WTC11 (cell line): ENCODE measurements at regions not wholly inside any gene's neighbourhood (a gene's known extent, or its start where the extent isn't known, plus 50 kb on each side); places are given as distances from the start of the nearest gene placed in this dataset.

Experiments
- ATAC-seq: fragments of 200-7000 bp; cut with Tn5 transposase; 2 replicates; pipeline ENCODE4 v1.10.0; 2021; ENCODE audit warnings: mild to moderate bottlenecking, moderate library complexity
- CTCF ChIA-PET: fragments of 300-600 bp; sonication (Branson Sonifier 250); formaldehyde crosslinking; loops from one replicate; lab custom pipeline; 2021; ENCODE audit warnings: antibody characterized with exemption; lab: Charles Lee
- POLR2A ChIA-PET: fragments of 350-600 bp; sonication (Branson Sonifier 250); formaldehyde crosslinking; loops from one replicate; lab custom pipeline; 2021; ENCODE audit warnings: antibody characterized with exemption; lab: Charles Lee
- DNase-seq: peaks from one replicate; pipeline ENCODE4 v3.0.0; 2021; ENCODE audit warnings: low spot score
- H3K27ac Mint-ChIP-seq: 2 replicates; pipeline ENCODE4 v1.8.0; 2021; ENCODE audit warnings: mixed read lengths
- H3K27me3 Mint-ChIP-seq: 2 replicates; pipeline ENCODE4 v1.8.0; 2021; ENCODE audit warnings: low read depth, mild to moderate bottlenecking, moderate library complexity, mixed read lengths
- H3K36me3 Mint-ChIP-seq: 2 replicates; pipeline ENCODE4 v1.8.0; 2021; ENCODE audit warnings: mixed read lengths
- H3K4me1 Mint-ChIP-seq: 2 replicates; pipeline ENCODE4 v1.8.0; 2022; ENCODE audit warnings: mixed read lengths
- H3K4me3 Mint-ChIP-seq: 2 replicates; pipeline ENCODE4 v1.8.0; 2021; ENCODE audit warnings: mild to moderate bottlenecking, moderate library complexity, mixed read lengths
- H3K9me3 Mint-ChIP-seq: 2 replicates; pipeline ENCODE4 v1.8.0; 2021; ENCODE audit warnings: mixed read lengths
- FOXJ3 ChIP-seq: sonication (generic); formaldehyde crosslinking; IDR thresholded peaks from 2 replicates; pipeline ENCODE4 v1.9.0; 2021; ENCODE audit warnings: missing genetic modification reagents, mild to moderate bottlenecking, borderline replicate concordance
- GABPB1 ChIP-seq: sonication (generic); formaldehyde crosslinking; IDR thresholded peaks from 2 replicates; pipeline ENCODE4 v1.8.1; 2023; ENCODE audit warnings: mild to moderate bottlenecking, missing genetic modification reagents
- GRHL2 ChIP-seq: fragments of 250-450 bp; sonication (Bioruptor Pico); IDR thresholded peaks from 2 replicates; pipeline ENCODE4 v1.8.0; 2022; ENCODE audit warnings: mild to moderate bottlenecking, moderate library complexity; ENCODE audit not compliant: insufficient replicate concordance, severe bottlenecking
- JAZF1 ChIP-seq: fragments of 250-450 bp; sonication (Bioruptor Pico); IDR thresholded peaks from 2 replicates; pipeline ENCODE4 v1.9.0; 2021; ENCODE audit warnings: moderate library complexity, mild to moderate bottlenecking, inconsistent platforms
- MYBL2 ChIP-seq: sonication (generic); formaldehyde crosslinking; IDR thresholded peaks from 2 replicates; pipeline ENCODE4 v1.8.1; 2023; ENCODE audit warnings: mild to moderate bottlenecking, moderate library complexity, missing genetic modification reagents
- NR1H2 ChIP-seq: sonication (generic); formaldehyde crosslinking; IDR thresholded peaks from 2 replicates; pipeline ENCODE4 v1.9.0; 2021; ENCODE audit warnings: mild to moderate bottlenecking, moderate library complexity, missing genetic modification reagents
- NR2C2 ChIP-seq: sonication (generic); formaldehyde crosslinking; IDR thresholded peaks from 2 replicates; pipeline ENCODE4 v1.8.0; 2022; ENCODE audit warnings: mild to moderate bottlenecking, missing genetic modification reagents
- NR3C1 ChIP-seq: sonication (generic); formaldehyde crosslinking; conservative IDR thresholded peaks from 2 replicates; pipeline ENCODE4 v1.8.1; 2023; ENCODE audit warnings: low read depth, mild to moderate bottlenecking, missing genetic modification reagents
- RORB ChIP-seq: fragments of 250-450 bp; sonication (Bioruptor Pico); IDR thresholded peaks from 2 replicates; pipeline ENCODE4 v1.9.0; 2021; ENCODE audit warnings: mild to moderate bottlenecking
- SMAD4 ChIP-seq: sonication (generic); formaldehyde crosslinking; IDR thresholded peaks from 2 replicates; pipeline ENCODE4 v1.8.0; 2022; ENCODE audit warnings: mild to moderate bottlenecking, missing genetic modification reagents
- SP1 ChIP-seq: sonication (generic); formaldehyde crosslinking; conservative IDR thresholded peaks from 2 replicates; pipeline ENCODE4 v1.8.1; 2022; ENCODE audit warnings: missing genetic modification reagents
- TEAD1 ChIP-seq: sonication (generic); formaldehyde crosslinking; IDR thresholded peaks from 2 replicates; pipeline ENCODE4 v1.8.0; 2022; ENCODE audit warnings: mild to moderate bottlenecking, missing genetic modification reagents
- TF ChIP-seq, protein P1 (sequence below): fragments of 250-450 bp; sonication (Bioruptor Pico); IDR thresholded peaks from 2 replicates; pipeline ENCODE4 v1.9.0; 2021; ENCODE audit warnings: mild to moderate bottlenecking, borderline replicate concordance
- TF ChIP-seq, protein P2 (sequence below): sonication (generic); formaldehyde crosslinking; IDR thresholded peaks from 2 replicates; pipeline ENCODE4 v1.8.0; 2023; ENCODE audit warnings: missing genetic modification reagents
- TF ChIP-seq, protein P3 (sequence below): sonication (generic); formaldehyde crosslinking; IDR thresholded peaks from 2 replicates; pipeline ENCODE4 v1.8.1; 2023; ENCODE audit warnings: mild to moderate bottlenecking, missing genetic modification reagents
- TF ChIP-seq, protein P4 (sequence below): sonication (generic); formaldehyde crosslinking; IDR thresholded peaks from 2 replicates; pipeline ENCODE4 v1.8.1; 2022; ENCODE audit warnings: low read depth, missing genetic modification reagents, borderline replicate concordance
- TF ChIP-seq, protein P5 (sequence below): fragments of 250-450 bp; sonication (Bioruptor Pico); IDR thresholded peaks from 2 replicates; pipeline ENCODE4 v1.9.0; 2021; ENCODE audit warnings: mild to moderate bottlenecking
- TF ChIP-seq, protein P6 (sequence below): sonication (generic); formaldehyde crosslinking; conservative IDR thresholded peaks from 2 replicates; pipeline ENCODE4 v1.8.1; 2022; ENCODE audit warnings: mild to moderate bottlenecking, missing genetic modification reagents
- TF ChIP-seq, protein P7 (sequence below): sonication (generic); formaldehyde crosslinking; IDR thresholded peaks from 2 replicates; pipeline ENCODE4 v1.8.1; 2022; ENCODE audit warnings: low read depth, mild to moderate bottlenecking, moderate library complexity, missing genetic modification reagents, borderline replicate concordance
- TF ChIP-seq, protein P8 (sequence below): sonication (generic); formaldehyde crosslinking; IDR thresholded peaks from 2 replicates; pipeline ENCODE4 v1.8.1; 2022; ENCODE audit warnings: mild to moderate bottlenecking, moderate library complexity, missing genetic modification reagents

DNA sequence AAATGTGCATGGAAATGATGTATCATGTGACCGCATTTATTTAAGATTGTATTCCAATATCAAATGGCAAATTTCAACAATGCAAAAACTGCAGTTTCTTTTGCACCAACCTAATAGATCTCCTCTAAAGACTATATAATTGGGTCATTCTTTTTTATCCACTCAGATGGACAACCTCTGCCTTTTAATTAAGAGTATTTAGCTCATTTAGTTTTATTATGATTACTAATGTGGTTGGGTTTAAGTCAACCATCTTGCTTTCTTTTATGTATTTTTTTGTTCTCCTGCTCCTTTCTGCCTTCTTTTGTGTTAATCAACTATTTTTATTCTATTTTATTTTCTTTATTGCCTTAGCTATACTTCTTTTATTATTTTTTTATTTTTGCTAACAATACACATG is 468.5 kb upstream of the MKI67 start (continued):
- TF ChIP-seq, protein P1, sequence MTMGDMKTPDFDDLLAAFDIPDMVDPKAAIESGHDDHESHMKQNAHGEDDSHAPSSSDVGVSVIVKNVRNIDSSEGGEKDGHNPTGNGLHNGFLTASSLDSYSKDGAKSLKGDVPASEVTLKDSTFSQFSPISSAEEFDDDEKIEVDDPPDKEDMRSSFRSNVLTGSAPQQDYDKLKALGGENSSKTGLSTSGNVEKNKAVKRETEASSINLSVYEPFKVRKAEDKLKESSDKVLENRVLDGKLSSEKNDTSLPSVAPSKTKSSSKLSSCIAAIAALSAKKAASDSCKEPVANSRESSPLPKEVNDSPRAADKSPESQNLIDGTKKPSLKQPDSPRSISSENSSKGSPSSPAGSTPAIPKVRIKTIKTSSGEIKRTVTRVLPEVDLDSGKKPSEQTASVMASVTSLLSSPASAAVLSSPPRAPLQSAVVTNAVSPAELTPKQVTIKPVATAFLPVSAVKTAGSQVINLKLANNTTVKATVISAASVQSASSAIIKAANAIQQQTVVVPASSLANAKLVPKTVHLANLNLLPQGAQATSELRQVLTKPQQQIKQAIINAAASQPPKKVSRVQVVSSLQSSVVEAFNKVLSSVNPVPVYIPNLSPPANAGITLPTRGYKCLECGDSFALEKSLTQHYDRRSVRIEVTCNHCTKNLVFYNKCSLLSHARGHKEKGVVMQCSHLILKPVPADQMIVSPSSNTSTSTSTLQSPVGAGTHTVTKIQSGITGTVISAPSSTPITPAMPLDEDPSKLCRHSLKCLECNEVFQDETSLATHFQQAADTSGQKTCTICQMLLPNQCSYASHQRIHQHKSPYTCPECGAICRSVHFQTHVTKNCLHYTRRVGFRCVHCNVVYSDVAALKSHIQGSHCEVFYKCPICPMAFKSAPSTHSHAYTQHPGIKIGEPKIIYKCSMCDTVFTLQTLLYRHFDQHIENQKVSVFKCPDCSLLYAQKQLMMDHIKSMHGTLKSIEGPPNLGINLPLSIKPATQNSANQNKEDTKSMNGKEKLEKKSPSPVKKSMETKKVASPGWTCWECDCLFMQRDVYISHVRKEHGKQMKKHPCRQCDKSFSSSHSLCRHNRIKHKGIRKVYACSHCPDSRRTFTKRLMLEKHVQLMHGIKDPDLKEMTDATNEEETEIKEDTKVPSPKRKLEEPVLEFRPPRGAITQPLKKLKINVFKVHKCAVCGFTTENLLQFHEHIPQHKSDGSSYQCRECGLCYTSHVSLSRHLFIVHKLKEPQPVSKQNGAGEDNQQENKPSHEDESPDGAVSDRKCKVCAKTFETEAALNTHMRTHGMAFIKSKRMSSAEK (CRISPR knock-in tag): no peak
- TF ChIP-seq NR3C1 (CRISPR knock-in tag) (no peak), NR1H2 (CRISPR knock-in tag) (no peak), NR2C2 (CRISPR knock-in tag) (no peak), GABPB1 (CRISPR knock-in tag) (no peak), MYBL2 (no peak), RORB (CRISPR knock-in tag) (no peak), FOXJ3 (CRISPR knock-in tag) (no peak), SP1 (no peak)
- TF ChIP-seq, protein P2, sequence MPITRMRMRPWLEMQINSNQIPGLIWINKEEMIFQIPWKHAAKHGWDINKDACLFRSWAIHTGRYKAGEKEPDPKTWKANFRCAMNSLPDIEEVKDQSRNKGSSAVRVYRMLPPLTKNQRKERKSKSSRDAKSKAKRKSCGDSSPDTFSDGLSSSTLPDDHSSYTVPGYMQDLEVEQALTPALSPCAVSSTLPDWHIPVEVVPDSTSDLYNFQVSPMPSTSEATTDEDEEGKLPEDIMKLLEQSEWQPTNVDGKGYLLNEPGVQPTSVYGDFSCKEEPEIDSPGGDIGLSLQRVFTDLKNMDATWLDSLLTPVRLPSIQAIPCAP: no peak
- TF ChIP-seq, protein P3, sequence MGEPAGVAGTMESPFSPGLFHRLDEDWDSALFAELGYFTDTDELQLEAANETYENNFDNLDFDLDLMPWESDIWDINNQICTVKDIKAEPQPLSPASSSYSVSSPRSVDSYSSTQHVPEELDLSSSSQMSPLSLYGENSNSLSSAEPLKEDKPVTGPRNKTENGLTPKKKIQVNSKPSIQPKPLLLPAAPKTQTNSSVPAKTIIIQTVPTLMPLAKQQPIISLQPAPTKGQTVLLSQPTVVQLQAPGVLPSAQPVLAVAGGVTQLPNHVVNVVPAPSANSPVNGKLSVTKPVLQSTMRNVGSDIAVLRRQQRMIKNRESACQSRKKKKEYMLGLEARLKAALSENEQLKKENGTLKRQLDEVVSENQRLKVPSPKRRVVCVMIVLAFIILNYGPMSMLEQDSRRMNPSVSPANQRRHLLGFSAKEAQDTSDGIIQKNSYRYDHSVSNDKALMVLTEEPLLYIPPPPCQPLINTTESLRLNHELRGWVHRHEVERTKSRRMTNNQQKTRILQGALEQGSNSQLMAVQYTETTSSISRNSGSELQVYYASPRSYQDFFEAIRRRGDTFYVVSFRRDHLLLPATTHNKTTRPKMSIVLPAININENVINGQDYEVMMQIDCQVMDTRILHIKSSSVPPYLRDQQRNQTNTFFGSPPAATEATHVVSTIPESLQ (CRISPR knock-in tag): no peak
- TF ChIP-seq, protein P4, sequence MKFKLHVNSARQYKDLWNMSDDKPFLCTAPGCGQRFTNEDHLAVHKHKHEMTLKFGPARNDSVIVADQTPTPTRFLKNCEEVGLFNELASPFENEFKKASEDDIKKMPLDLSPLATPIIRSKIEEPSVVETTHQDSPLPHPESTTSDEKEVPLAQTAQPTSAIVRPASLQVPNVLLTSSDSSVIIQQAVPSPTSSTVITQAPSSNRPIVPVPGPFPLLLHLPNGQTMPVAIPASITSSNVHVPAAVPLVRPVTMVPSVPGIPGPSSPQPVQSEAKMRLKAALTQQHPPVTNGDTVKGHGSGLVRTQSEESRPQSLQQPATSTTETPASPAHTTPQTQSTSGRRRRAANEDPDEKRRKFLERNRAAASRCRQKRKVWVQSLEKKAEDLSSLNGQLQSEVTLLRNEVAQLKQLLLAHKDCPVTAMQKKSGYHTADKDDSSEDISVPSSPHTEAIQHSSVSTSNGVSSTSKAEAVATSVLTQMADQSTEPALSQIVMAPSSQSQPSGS (CRISPR knock-in tag): no peak
- TF ChIP-seq, protein P5, sequence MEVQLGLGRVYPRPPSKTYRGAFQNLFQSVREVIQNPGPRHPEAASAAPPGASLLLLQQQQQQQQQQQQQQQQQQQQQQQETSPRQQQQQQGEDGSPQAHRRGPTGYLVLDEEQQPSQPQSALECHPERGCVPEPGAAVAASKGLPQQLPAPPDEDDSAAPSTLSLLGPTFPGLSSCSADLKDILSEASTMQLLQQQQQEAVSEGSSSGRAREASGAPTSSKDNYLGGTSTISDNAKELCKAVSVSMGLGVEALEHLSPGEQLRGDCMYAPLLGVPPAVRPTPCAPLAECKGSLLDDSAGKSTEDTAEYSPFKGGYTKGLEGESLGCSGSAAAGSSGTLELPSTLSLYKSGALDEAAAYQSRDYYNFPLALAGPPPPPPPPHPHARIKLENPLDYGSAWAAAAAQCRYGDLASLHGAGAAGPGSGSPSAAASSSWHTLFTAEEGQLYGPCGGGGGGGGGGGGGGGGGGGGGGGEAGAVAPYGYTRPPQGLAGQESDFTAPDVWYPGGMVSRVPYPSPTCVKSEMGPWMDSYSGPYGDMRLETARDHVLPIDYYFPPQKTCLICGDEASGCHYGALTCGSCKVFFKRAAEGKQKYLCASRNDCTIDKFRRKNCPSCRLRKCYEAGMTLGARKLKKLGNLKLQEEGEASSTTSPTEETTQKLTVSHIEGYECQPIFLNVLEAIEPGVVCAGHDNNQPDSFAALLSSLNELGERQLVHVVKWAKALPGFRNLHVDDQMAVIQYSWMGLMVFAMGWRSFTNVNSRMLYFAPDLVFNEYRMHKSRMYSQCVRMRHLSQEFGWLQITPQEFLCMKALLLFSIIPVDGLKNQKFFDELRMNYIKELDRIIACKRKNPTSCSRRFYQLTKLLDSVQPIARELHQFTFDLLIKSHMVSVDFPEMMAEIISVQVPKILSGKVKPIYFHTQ (CRISPR knock-in tag): no peak

DNA sequence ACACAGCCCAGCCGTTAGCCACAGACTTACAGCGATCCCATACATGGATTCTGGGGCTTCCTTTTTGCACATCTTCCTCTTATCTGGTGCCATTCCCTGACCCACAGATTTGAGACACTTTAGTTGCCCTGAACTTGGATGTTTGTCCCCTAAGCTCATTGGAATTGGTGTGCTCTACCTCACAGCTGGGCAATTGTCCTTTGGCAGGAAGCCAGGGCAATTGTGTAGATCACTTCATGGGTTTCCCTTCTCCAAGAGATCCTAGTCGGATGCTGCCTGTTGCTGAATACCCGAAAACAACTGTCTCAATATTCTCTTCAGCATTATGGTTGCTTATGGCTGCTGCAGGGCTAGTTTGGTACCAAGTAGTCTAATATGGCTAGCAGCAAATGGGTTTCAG is 470.7 kb upstream of the MKI67 start:
- Mint-ChIP-seq H3K27me3 (no peaks in the 10 kb centered on the region), H3K9me3 (peaks cover 13% of the 10 kb centered on the region), H3K36me3 (peaks cover 3% of the 10 kb centered on the region; the same call in 1 of the 2 replicates), H3K27ac (no peak overlapping the region), H3K4me1 (no peaks in the 10 kb centered on the region), H3K4me3 (no peak overlapping the region)
- ATAC-seq (no peak), DNase-seq (no peak)
- POLR2A ChIA-PET: no interaction called here
- CTCF ChIA-PET: no interaction called here
- TF ChIP-seq, protein P6, sequence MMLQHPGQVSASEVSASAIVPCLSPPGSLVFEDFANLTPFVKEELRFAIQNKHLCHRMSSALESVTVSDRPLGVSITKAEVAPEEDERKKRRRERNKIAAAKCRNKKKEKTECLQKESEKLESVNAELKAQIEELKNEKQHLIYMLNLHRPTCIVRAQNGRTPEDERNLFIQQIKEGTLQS (CRISPR knock-in tag): no peak
- TF ChIP-seq JAZF1 (CRISPR knock-in tag) (no peak), TEAD1 (no peak), GRHL2 (CRISPR knock-in tag) (no peak), SMAD4 (no peak)
- TF ChIP-seq, protein P7, sequence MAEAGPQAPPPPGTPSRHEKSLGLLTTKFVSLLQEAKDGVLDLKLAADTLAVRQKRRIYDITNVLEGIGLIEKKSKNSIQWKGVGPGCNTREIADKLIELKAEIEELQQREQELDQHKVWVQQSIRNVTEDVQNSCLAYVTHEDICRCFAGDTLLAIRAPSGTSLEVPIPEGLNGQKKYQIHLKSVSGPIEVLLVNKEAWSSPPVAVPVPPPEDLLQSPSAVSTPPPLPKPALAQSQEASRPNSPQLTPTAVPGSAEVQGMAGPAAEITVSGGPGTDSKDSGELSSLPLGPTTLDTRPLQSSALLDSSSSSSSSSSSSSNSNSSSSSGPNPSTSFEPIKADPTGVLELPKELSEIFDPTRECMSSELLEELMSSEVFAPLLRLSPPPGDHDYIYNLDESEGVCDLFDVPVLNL (CRISPR knock-in tag): no peak
- TF ChIP-seq, protein P8, sequence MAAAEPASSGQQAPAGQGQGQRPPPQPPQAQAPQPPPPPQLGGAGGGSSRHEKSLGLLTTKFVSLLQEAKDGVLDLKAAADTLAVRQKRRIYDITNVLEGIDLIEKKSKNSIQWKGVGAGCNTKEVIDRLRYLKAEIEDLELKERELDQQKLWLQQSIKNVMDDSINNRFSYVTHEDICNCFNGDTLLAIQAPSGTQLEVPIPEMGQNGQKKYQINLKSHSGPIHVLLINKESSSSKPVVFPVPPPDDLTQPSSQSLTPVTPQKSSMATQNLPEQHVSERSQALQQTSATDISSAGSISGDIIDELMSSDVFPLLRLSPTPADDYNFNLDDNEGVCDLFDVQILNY (CRISPR knock-in tag): no peak
- TF ChIP-seq, protein P4 (CRISPR knock-in tag): no peak
